ENCODE measurements at regions not wholly inside any gene's neighbourhood (a gene's known extent, or its start where the extent isn't known, plus 50 kb on each side); places are given as distances from the start of the nearest gene placed in this dataset.

GRCh38 chr12:111211910-111212757 lies 156.8 kb downstream of the PHETA1 start:
- no peak for TF ChIP-seq CTCF (IDR thresholded peaks at IDR 0.05)
- TF ChIP-seq ZFX (IDR thresholded peaks at IDR 0.05; ENCODE audit: borderline replicate concordance) = no peak
